ENCODE measurements at regions not wholly inside any gene's neighbourhood (a gene's known extent, or its start where the extent isn't known, plus 50 kb on each side); places are given as distances from the start of the nearest gene placed in this dataset.

DNA sequence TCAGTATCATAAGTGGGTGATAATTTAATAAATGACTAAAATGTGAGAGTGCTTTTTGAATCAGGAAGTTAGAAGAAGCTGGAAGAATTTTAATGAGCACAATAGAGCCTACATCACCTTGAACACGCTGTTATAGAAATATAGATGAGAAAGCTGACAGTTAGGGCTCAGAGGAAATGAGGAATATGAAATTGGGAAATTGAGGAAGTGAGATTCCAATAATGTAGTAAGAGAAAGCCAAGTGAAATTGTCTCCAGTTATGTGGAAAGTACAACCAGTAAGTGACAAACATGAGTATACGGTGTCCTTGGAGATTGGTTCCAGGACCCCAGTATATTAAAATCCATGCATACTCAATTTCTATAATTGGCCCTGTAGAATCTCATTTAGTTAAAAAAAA is 235.9 kb upstream of the FAM174A start:
- no peak for DNase-seq (ENCODE audit: low read depth, low spot score)
- TF ChIP-seq, protein P1, sequence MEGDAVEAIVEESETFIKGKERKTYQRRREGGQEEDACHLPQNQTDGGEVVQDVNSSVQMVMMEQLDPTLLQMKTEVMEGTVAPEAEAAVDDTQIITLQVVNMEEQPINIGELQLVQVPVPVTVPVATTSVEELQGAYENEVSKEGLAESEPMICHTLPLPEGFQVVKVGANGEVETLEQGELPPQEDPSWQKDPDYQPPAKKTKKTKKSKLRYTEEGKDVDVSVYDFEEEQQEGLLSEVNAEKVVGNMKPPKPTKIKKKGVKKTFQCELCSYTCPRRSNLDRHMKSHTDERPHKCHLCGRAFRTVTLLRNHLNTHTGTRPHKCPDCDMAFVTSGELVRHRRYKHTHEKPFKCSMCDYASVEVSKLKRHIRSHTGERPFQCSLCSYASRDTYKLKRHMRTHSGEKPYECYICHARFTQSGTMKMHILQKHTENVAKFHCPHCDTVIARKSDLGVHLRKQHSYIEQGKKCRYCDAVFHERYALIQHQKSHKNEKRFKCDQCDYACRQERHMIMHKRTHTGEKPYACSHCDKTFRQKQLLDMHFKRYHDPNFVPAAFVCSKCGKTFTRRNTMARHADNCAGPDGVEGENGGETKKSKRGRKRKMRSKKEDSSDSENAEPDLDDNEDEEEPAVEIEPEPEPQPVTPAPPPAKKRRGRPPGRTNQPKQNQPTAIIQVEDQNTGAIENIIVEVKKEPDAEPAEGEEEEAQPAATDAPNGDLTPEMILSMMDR (IDR thresholded peaks at IDR 0.05; ENCODE audit: insufficient read depth, low read length, missing control alignments), result no peak
- CTCF ChIA-PET, result no interaction called here
- POLR2A ChIA-PET, result no interaction called here
- no peak overlapping the region for H3K4me3 ChIP-seq (ENCODE audit: low read depth, low read length)

DNA sequence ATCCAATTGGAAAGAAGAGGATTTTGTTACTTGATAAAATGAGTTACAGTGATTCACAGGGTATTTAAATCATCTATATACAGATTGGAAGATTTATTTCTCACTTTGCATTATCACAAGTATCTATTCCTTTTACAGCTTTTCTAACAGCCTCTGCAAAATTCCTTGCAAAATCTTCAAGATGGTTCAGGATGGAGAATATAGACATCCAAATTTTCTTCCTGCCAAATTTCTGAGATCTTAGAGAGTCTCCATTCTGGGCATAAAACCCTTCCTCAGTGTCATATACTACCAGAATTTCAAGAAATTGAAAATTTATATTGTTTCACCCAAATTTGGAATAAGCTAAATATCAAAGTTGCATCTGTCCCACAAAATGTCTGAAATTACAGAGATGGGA is 259.1 kb upstream of the FAM174A start:
- H3K4me3 ChIP-seq (ENCODE audit: low read depth, low read length), result no peak overlapping the region
- TF ChIP-seq, protein P1 (IDR thresholded peaks at IDR 0.05; ENCODE audit: insufficient read depth, low read length, missing control alignments), result no peak
- DNase-seq (ENCODE audit: low read depth, low spot score), result no peak
- ChIA-PET CTCF (no interaction called here), POLR2A (no interaction called here)

DNA sequence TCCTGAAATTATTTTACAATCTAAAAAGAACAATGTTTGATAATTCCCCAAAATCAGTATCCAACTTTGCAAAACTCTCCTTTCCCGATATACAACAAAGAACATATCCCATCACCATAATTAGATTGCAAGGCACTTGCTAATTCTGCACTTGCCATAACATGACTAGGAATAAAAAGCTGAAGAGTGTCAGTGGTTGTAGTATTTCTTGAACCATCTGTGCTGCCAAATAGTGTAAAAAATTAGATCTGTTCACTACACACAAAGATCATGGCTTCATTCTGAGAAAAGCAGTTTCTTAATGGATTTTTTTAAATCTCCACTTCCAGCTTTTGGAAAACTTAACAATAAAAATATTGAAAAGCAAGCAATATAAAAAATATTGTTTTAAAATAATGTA is 259.5 kb upstream of the FAM174A start:
- POLR2A ChIA-PET, result no interaction called here

DNA sequence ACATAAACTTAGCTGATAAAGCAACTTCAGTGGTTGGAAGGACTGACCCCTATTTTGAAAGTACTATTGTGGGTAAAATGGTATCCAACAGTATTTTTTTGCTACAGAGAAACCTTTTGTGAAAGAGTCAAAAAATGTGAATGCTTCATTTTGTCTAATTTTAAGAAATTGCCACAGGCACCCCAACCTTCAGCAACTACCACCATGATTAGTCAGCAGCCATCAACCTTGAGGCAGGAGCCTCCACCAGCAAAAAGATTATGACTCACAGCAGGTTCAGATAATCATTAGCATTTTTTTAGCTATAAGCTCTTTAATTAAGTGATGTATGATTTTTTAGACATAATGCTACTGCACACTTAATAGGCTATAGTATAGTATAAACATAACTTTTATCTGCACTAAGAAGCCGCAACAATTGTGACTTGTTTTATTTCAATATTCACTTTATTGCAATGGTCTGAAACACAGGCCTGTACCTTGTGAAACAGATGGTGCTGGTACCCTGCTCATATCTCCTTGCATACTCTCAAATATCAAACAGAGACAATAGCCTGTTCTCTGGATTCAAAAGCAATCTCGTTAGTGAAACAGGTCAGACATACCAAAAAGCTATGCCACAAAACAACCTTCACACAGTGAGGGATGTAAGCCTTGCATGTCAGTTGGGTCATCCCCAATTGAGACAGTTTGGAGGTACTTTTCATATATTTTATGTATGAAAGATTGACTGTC is 261.2 kb upstream of the FAM174A start:
- no peak overlapping the region for H3K4me3 ChIP-seq (ENCODE audit: low read depth, low read length)
- POLR2A ChIA-PET, result no interaction called here
- no peak for DNase-seq (ENCODE audit: low read depth, low spot score)
- TF ChIP-seq, protein P1 (IDR thresholded peaks at IDR 0.05; ENCODE audit: insufficient read depth, low read length, missing control alignments), result no peak
- CTCF ChIA-PET, result no interaction called here

More for the DNA sequence above, 259.5 kb upstream of the FAM174A start:
- no peak for DNase-seq (ENCODE audit: low read depth, low spot score)
- TF ChIP-seq, protein P1 (IDR thresholded peaks at IDR 0.05; ENCODE audit: insufficient read depth, low read length, missing control alignments), result no peak
- H3K4me3 ChIP-seq (ENCODE audit: low read depth, low read length), result no peak overlapping the region
- CTCF ChIA-PET, result no interaction called here

DNA sequence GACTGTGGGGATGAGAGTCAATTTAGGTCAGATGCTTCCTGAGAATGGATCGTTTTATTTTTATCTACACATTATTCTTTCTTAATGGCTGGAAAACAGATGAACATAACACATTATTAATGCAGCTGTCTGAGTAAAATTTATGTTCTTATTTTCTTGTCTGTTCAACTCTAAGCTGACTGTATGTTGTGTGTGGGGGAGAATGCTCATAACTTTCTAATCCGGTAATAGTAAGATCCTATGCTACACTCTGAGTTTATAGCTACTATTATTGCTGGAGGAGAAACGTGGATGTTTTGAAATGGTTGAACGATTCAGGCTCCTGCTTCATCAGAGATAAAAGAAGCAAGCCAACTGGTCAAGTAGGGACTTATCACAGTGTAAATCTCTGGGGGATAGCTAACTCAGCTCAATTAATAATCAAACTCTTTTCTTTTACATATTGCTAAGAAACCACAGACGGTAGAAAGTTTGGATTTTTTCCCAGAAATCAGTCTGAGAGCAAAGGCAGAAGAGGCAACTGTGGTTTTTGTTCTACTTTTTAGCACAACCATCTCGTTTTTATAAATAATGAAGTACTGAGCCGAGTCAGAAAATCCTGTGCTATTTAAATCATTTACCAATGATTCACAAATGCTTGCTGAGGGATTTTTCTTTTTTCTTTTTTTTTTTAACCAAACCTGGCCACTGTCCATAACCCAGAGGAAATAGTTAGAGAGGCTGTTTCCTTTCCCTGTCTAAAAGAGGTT is 265.0 kb upstream of the FAM174A start:
- no peak for DNase-seq (ENCODE audit: low read depth, low spot score)
- no peak overlapping the region for H3K4me3 ChIP-seq (ENCODE audit: low read depth, low read length)
- TF ChIP-seq, protein P1 (IDR thresholded peaks at IDR 0.05; ENCODE audit: insufficient read depth, low read length, missing control alignments), result no peak
- ChIA-PET POLR2A (no interaction called here), CTCF (no interaction called here)

DNA sequence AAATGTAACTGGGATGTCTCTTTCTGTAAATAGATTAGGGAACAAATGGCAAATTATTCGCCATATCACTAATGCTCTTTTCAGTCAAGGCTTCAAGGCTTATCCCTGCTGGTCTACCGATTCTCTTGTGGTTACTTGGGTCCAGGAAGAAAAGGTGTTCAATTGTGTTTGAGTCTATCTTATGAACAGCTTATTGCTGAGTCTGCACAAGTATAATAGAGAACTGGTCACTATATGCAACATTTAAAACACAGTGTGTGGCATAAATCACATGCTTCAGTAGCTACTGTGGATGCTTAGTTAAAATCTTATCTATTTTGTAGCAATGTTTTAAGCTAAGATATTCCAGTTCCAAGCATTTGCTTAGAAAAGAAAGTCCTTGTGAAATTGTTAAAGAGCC is 274.2 kb upstream of the FAM174A start:
- ChIA-PET CTCF (no interaction called here), POLR2A (no interaction called here)
- TF ChIP-seq, protein P1 (IDR thresholded peaks at IDR 0.05; ENCODE audit: insufficient read depth, low read length, missing control alignments), result no peak
- no peak overlapping the region for H3K4me3 ChIP-seq (ENCODE audit: low read depth, low read length)
- DNase-seq (ENCODE audit: low read depth, low spot score), result no peak

All from AG04449 (cell line).